GM12874 (cell line): ENCODE measurements at regions not wholly inside any gene's neighbourhood (a gene's known extent, or its start where the extent isn't known, plus 50 kb on each side); places are given as distances from the start of the nearest gene placed in this dataset.

Experiments
- CTCF ChIP-seq: IDR thresholded peaks from 2 replicates; pipeline ENCODE4 v1.5.1; 2011; ENCODE audit warnings: low read depth, mild to moderate bottlenecking, control low read depth, low read length, moderate library complexity; ENCODE audit not compliant: insufficient read depth

- TF ChIP-seq CTCF = no peak
Observed at GRCh38 chr6:9101920-9102319, 666.6 kb upstream of the SLC35B3 start.

GRCh38 chr6:9100869-9101580 lies 665.7 kb upstream of the SLC35B3 start:
- no peak for TF ChIP-seq CTCF

GRCh38 chr6:9095729-9096128 lies 660.4 kb upstream of the SLC35B3 start:
- no peak for TF ChIP-seq CTCF

- no peak for TF ChIP-seq CTCF
Observed at GRCh38 chr6:9095137-9095536, 659.8 kb upstream of the SLC35B3 start.

GRCh38 chr6:9089724-9090123 lies 654.4 kb upstream of the SLC35B3 start:
- no peak for TF ChIP-seq CTCF

- no peak for TF ChIP-seq CTCF
Observed at GRCh38 chr6:9087470-9087869, 652.1 kb upstream of the SLC35B3 start.

GRCh38 chr6:9086331-9086730 lies 651.0 kb upstream of the SLC35B3 start:
- no peak for TF ChIP-seq CTCF
